ENCODE measurements at regions not wholly inside any gene's neighbourhood (a gene's known extent, or its start where the extent isn't known, plus 50 kb on each side); places are given as distances from the start of the nearest gene placed in this dataset.
"Not testable (repeated sequence)": the region's sequence is repeated elsewhere in the genome, so short reads cannot be mapped to it uniquely, and the experiment has no call there.

- Histone ChIP-seq H3K27ac (no peak overlapping the region), H3K4me3 (no peak overlapping the region), H3K9me3 (no peaks in the 10 kb centered on the region), H3K36me3 (no peaks in the 10 kb centered on the region), H3K27me3 (no peaks in the 10 kb centered on the region), H3K4me1 (no peaks in the 10 kb centered on the region)
- DNase-seq (no peak), ATAC-seq (no peak)
- intact Hi-C loops (cut with DNase I) = no loop called here
- 80% methylated on average over 1 of the region's 1 CpG for WGBS (ENCODE audit: insufficient coverage, low coverage, low lambda C conversion rate, missing lambda C conversion rate)
- TF ChIP-seq POLR2A (IDR thresholded peaks at IDR 0.05) = no peak
- TF ChIP-seq, protein P1, sequence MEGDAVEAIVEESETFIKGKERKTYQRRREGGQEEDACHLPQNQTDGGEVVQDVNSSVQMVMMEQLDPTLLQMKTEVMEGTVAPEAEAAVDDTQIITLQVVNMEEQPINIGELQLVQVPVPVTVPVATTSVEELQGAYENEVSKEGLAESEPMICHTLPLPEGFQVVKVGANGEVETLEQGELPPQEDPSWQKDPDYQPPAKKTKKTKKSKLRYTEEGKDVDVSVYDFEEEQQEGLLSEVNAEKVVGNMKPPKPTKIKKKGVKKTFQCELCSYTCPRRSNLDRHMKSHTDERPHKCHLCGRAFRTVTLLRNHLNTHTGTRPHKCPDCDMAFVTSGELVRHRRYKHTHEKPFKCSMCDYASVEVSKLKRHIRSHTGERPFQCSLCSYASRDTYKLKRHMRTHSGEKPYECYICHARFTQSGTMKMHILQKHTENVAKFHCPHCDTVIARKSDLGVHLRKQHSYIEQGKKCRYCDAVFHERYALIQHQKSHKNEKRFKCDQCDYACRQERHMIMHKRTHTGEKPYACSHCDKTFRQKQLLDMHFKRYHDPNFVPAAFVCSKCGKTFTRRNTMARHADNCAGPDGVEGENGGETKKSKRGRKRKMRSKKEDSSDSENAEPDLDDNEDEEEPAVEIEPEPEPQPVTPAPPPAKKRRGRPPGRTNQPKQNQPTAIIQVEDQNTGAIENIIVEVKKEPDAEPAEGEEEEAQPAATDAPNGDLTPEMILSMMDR (IDR thresholded peaks at IDR 0.05) = no peak
These were observed 270.5 kb upstream of the PLPP4 start for GRCh38 chr10:120186506-120186905.

GRCh38 chr10:120187168-120187567, 269.9 kb upstream of the PLPP4 start:
- intact Hi-C loops (cut with DNase I); DNase-seq; H3K4me1 ChIP-seq; ATAC-seq; H3K36me3 ChIP-seq; H3K27me3 ChIP-seq; H3K27ac ChIP-seq; H3K9me3 ChIP-seq; H3K4me3 ChIP-seq: not testable (repeated sequence)
- WGBS (ENCODE audit: insufficient coverage, low coverage, low lambda C conversion rate, missing lambda C conversion rate) = 40% methylated on average over 1 of the region's 1 CpG

DNA sequence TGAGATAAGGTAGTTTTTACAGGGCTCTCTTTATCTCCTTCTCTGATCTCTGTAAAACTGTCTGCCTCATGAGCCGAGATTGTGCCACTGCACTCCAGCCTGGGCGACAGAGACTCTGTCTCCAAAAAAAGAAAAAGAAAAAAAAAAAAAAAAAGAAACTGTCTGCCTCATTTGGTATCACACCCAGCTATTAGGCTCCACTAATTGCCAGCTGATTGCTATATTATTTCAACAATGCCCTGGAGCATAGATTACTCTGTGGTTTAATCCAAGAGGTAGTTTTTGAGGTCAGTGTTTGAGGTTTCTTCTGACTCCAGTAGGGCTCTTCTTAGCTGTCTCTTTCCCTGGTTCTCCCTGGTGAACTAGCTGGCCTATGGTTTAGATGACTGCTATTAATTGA, 268.1 kb upstream of the PLPP4 start:
- WGBS (ENCODE audit: insufficient coverage, low coverage, low lambda C conversion rate, missing lambda C conversion rate) = 57% methylated on average over 1 of the region's 2 CpGs

GRCh38 chr10:120195984-120196712, 260.9 kb upstream of the PLPP4 start:
- no peak overlapping the region for H3K4me3 ChIP-seq
- no peaks in the 10 kb centered on the region for H3K36me3 ChIP-seq
- no peaks in the 10 kb centered on the region for H3K4me1 ChIP-seq
- ATAC-seq (peak in 1 of 4 donors; percentile 17), DNase-seq (no peak)
- no peak for TF ChIP-seq POLR2A (IDR thresholded peaks at IDR 0.05)
- TF ChIP-seq, protein P1 (IDR thresholded peaks at IDR 0.05) = no peak
- no CpG with 5 or more reads among the region's 2 CpGs for WGBS (ENCODE audit: insufficient coverage, low coverage, low lambda C conversion rate, missing lambda C conversion rate)
- H3K9me3 ChIP-seq = no peaks in the 10 kb centered on the region
- intact Hi-C loops (cut with DNase I) = no loop called here
- H3K27ac ChIP-seq = no peak overlapping the region
- no peaks in the 10 kb centered on the region for H3K27me3 ChIP-seq

More for the DNA sequence above, 268.1 kb upstream of the PLPP4 start:
- no peak overlapping the region for H3K27ac ChIP-seq
- H3K9me3 ChIP-seq = no peaks in the 10 kb centered on the region
- no peaks in the 10 kb centered on the region for H3K4me1 ChIP-seq
- TF ChIP-seq, protein P1 (IDR thresholded peaks at IDR 0.05) = no peak
- TF ChIP-seq POLR2A (IDR thresholded peaks at IDR 0.05) = no peak
- no peaks in the 10 kb centered on the region for H3K36me3 ChIP-seq
- DNase-seq (no peak), ATAC-seq (no peak)
- no peak overlapping the region for H3K4me3 ChIP-seq
- no peaks in the 10 kb centered on the region for H3K27me3 ChIP-seq
- intact Hi-C loops (cut with DNase I) = no loop called here

DNA sequence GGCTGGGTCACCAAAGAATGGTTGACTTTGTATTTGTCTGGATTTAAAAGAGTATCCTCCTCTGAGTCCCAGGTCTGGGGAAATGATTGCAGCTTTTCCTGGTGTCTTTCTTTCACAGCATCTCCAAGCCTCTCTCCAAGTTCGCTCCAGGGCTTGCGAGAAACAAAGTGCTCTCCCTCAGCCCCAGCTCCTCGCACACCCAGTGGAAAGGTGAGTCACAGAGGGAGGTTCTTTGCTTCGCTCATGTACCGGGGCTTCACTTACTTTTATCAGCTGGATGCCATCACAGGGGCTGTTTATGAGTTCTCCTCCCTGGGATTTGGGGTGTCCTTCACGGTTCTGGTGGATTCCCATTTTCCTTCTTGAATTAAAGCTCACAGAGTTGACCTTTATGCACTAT, 252.2 kb upstream of the PLPP4 start:
- Histone ChIP-seq H3K9me3 (no peaks in the 10 kb centered on the region), H3K4me3 (no peak overlapping the region), H3K4me1 (no peaks in the 10 kb centered on the region), H3K36me3 (no peaks in the 10 kb centered on the region), H3K27me3 (no peaks in the 10 kb centered on the region), H3K27ac (no peak overlapping the region)
- no peak for TF ChIP-seq POLR2A (IDR thresholded peaks at IDR 0.05)
- TF ChIP-seq, protein P1 (IDR thresholded peaks at IDR 0.05) = no peak
- intact Hi-C loops (cut with DNase I) = no loop called here
- WGBS (ENCODE audit: insufficient coverage, low coverage, low lambda C conversion rate, missing lambda C conversion rate) = 64% methylated on average over 6 of the region's 6 CpGs
- DNase-seq = no peak
- ATAC-seq = no peak

Measured in right lobe of liver (tissue), 6 donors.